Activated CD8-positive, alpha-beta memory T cell treated with anti-CD3 and anti-CD28 coated beads, Interleukin-2, amount 50 U/mL, for 48 hours (primary cell): ENCODE measurements at regions not wholly inside any gene's neighbourhood (a gene's known extent, or its start where the extent isn't known, plus 50 kb on each side); places are given as distances from the start of the nearest gene placed in this dataset.
"Not testable (repeated sequence)": the region's sequence is repeated elsewhere in the genome, so short reads cannot be mapped to it uniquely, and the experiment has no call there.

Source experiments
- DNase-seq: peaks from one replicate; pipeline ENCODE4 v3.0.0-alpha.2; 2020

DNA sequence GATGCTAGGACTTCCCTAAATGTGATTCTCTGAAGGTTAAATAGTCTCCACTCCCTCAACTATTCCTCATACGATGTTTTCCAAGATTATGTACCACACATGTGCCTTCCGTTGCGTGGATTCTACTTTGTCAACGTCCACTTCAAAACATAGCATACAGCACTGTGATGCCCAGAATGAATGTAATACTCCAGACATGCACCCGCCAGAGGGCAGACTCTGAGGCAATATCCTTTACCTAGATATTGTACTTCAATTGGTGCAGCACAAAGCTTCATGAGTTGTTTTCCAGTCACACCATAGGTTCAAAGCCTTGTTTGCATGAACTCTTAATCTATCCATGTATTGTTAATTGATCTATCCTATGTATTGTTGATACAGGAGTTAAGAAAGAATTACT, 201.0 kb upstream of the NABP1 start:
- DNase-seq: no peak

DNA sequence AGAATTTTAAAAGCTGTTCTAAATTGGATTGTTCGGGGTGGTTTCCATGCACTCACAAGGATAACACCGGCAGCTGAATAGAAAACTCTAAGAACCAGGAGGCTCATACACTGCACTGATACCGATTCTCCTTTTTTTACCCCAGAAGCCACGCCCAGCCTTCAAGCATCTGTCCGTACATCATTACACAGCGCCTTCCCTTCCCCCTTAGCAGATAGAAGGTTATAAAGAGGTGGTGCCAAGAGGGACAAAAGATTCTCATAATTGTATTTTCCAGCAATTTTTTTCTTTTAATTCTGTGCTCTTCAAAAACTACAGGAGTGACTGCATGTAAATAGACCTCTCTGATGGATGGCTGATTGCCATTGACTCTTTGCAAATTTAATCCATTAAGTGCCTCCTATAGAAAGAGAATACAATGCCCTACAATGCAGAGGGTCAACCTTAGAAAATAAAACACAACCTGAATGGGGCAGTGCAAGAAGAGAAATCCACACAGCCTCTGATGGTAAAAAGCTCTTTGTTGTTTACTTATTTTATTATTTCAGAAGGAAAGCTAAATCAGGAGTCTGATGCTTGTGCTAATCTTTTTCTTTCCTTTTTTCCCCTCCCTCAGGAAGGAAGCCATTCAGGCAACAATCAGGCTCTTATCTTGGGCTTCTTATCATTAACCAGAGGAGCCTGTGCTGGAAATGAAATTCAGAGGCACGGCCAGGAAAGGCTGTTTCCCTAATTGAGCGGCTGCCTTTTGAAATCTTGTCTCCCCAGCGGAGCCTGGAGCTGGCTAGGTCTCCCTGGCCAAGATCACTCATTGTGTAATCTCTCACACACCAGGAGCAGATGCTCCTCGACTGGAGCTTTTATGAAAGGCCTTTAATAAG, 198.9 kb upstream of the NABP1 start:
- DNase-seq: no peak

DNA sequence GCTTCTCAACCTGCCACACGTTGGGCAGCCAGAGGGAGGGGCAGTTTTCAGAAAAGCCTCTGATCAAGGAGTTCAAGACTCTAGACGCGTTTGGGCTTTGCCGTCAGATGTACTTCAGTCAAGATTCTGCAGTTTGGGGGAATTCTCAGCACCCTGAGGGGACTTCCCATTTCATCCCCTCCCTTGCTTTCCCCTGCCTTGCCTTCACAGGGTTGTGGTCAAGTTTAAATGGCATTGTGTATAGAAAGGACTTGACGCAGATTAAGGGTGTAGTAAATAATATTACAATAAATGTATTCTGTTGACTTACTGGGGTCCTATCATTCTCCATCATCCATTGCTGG, 198.3 kb upstream of the NABP1 start:
- DNase-seq: no peak

DNA sequence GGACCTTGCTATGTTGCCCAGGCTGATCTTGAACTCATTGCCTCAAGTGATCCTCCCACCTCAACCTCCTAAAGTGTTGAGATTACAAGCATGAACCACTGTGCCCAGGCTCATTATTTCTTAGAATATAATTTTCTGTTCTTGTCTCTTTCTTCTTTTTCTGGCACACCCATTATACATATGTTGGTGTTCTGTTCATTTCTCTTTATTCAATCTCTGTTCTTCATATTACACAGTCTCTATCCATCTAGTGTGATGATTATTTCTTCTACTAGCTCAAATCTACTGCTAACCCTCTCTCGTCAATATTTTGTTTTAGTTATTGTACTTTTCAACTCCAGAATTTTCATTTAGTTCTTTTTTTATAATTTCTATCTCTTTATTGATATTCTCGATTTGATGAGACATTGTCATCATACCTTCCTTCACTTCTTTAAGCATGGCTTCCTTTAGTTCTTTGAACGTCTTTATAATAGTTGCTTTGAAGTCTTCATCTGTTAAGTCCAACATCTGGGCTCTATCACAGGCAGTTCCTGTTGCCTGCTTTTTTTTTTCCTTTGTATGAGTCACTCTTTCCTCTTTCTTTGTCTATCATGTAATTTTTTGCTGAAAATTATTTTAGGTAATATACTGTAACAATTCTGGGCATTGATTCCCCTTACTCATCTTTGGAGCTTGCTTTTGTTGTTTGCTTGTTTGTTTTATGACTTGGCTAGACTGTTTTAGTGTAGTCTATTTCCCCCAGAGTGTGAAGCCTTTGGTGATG, 196.4 kb upstream of the NABP1 start:
- DNase-seq: no peak

DNA sequence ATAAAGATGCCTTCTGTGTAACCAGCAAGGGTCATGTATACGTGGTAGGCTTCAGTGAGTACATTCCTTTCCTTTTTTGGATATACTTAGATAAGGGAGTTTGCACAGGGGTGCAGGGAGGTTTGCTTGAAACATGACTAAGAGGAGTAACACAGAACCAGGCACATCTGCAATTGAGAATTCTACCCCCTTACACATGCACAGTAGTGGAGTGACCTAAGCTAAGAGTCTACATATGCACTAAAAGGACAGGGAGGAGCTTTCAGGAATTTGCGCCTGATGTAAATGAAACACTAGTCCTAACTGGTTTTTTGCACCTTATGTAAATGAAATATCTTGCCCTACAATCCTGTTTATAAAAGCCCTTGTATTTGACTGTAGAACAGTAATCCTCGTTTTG, 194.8 kb upstream of the NABP1 start:
- no peak for DNase-seq

DNA sequence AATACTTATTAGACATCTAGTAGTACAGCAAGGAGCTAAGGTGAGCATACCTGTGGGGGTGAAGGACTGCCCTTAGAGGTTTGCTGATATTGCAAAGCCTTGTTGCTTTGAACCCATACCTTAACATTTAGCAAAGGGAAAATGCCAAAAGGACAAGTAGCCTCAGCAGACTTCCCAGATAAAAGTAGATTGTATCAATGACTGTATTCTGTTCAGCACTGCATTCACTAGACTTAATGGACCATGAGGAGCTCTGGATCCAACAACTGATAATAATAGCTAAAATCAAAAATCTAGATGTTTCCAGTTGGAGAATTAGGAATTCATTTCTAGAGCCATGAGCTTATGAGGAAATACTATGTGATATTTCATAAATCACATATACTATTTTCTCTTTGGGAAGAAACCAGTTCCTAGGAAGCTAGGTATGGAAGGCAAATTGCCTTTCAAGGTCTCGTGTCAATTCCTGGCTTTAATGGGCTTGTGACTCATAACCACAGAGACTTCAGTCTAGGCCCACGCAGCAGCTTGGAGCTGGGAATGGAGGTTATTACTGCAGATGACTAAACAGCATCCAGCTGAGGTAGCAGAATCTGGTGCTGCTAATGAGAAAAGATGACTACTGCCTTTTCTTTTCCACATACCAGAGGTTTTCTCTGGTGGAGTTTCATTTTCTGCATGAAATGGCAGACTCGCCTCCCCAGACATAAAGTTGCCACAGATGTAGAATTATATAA, 191.2 kb upstream of the NABP1 start:
- no peak for DNase-seq

DNA sequence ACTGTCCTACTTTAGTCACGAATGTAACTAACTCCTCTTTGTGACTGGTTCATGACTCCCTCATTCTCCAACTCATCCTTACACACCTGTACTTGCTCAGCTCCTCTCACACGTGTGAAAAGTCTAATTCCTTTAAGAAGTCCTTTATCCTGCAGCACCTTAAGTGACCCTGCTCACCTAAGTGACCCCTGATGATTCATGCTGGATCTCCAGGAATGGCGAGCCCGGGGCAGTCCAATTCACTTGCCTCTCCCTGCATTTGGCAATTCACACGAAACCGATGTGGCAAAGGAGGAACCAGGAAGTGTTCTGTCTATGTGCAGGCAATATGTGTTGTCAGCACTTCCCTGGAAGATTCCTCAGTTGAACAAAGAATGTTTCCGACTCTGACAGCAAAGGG, 189.8 kb upstream of the NABP1 start:
- DNase-seq: no peak

DNA sequence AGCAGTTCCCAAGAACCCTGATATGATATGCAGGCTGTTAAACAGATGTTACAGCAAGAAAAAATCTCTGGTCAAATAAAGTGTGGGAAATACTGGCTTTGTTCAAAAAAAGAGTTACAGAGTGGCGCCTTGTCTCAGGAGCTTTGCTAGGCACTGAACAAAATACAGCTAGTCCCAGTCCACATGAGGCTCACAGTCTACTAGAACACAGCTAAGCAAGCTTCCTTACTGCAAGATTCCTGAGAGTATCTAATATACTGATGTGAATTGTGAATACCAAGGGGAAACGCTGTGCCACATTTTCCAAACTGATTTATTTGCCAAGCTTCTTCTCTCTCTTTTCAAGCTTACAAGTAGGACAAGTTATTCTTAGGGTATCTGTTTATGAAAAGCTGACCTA, 188.8 kb upstream of the NABP1 start:
- no peak for DNase-seq

DNA sequence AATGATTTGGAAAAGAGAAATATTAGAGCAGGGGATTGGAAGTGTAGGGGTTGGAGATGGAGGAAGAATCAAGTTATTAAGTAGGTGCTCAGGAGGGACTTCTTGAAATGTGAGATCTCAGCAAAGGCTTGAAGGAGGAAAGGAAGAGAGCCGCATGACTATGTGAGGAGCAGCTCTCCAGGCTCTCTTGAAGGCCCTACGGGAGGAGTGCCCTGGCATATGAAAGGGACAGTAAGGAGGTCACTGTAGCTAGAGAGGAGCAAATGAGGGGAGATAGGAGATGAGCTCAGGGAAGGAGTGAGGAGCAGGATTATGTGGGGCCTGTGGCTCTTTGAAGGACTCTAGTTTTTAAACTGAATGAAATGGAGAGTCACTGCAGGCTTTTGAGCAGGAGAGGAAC, 181.1 kb upstream of the NABP1 start:
- no peak for DNase-seq

DNA sequence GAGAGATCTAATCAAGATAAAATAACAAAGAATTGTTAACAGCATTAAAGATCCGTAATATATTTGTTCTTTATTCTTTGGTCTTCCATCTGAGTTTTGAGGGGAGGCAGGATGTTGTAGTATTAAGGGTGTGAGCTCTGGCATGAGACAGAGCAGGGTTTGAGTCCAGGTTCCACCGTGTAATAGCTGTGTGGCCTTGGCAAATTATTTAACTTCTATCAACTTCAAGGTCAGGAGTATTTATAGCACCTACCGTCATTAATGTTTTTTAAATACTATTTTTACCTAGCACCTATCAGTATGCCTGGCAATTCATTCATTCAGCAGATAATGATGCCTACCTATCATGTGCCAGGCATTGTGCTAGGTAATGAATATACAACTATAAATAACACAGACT, 180.1 kb upstream of the NABP1 start:
- no peak for DNase-seq

DNA sequence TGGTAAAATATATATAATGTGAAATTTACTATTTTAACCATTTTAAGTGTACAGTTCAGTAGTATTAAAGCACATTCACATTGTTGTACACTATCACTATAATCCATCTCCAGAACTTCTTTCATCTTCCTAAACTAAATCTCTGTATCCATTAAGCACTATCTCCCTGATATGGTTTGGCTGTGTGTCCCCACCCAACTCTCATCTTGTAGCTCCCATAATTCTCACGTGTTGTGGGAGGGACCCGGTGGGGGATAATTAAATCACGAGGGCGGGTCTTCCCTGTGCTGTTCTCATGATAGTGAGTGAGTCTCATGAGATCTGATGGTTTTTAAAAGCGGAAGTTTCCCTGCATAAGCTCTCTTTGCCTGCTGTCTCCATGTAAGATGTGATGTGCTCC, 178.9 kb upstream of the NABP1 start:
- DNase-seq: no peak

DNA sequence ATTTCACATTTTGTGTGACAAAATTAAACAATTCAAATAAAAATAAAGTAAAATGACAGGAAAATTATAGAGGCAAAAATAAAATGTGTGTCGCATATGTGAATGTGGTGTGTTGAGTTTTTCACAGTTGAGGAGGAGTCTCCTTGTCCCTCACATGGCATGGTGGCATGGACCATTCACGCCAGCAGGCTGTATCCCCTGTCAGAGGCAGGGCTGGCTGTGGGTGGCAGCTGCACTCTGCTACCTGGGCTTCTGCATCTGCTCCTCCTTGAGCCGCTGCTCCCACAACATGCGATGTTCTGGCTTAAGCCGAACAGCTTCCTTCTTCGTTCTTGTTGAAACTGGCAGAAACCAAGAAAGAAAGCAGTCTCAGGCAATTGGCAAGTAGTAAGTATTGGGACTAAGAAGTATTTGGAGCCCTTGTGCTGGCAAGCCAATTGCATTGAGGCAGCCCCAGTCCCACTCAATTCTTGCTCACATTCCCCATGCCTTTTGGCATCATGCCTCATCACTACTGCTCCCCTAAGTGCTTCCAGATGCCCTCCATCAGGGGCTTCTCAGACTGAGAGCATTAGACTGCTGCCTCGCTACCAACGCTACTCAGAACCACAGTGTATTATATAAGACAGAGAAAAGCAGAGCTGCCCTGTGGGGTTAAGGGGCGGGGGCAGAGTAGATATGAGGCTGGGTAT, 177.9 kb upstream of the NABP1 start:
- DNase-seq: no peak

DNA sequence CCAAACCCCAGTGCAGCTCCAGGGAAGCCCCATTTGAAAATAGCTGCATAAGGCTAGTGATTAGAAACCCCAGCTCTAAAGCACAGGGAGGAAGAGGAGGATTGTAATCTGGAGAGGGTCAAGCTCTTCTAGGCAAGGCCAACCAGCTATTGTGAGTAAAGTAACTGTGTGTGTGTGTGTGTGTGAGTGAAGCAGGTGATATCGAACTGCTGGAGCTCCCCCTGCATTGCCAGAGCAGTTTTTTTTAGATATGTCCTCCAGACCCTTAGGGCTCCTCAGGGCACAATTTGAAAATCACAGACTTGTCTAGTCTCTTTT, 177.4 kb upstream of the NABP1 start:
- no peak for DNase-seq

DNA sequence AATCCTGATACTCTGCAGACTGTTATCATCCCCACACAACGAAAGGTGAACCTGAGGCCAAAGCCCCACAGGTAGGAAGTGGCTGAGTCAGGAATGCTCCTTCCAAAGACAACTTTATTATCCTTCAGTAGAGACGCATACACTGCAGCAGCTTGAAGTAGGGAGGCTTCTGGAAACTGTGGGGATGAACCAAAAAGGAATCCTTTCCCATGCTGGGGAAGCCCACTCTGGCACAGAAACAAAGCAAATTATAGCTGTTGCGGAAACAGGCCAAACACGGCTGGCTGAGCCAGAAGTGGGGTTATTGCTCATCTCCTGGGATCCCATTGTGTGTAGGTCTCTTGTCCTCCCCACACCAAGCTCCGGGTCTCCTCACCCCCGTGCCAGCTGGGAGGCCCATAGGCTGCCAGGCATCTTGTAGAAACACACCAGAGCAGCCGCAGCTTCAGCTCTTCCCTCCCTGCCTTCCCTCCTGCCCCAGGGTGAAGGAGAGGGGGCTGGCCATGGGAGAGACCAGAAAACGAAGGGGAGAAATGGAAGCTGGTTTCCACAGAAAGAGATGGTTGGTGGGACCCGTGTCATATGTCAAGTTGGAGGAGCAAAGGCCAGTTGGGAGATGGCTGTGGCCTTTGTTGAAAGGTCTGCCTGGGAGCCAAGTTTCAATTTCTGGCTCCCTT, 176.9 kb upstream of the NABP1 start:
- DNase-seq: no peak

DNA sequence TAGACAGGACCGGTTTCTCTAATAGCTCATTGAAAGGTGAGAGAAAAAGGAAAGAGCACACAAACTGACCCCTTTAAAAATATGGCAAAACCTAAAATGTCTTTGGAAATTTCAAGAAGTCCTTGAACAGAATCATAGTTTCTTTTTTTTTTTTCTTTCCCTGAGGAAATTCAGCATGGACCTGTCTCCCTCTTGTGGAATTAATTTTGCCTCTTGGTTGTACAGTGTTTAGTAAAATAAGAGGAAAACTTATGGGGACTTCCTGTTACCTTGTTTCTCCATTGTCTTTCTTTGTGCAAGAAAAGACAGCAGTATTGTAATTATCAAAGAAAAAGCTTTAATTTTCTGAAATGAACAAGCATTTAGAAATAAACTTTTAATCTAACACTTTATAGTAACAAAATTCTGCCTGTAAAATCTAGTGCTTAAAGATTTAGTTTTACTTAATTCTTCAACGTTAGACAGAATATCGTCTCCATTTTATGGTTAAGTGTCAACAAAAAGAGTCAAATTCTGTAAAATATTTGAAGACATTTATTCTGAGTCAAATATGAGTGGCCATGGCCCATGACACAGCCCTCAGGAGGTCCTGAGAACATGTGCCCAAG, 176.3 kb upstream of the NABP1 start:
- DNase-seq: no peak

DNA sequence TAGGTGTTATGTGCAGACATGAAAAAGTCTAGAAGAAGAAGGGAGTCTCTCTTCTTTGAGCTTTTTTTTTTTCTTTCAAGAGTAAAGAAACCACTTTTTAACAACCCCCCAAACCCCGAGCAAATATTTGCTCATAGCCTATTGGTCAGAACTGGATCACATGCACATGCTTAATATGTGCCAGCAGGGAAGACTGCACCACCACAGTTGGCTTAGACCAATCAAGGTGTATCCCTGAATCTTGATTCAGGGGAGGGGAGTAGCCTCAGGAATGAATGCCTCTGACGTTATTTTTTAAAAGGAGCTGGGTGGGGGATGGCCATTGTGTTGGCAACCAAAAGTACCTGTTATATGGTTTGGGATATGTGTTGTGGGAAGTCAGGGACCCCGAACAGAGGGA, 171.4 kb upstream of the NABP1 start:
- no peak for DNase-seq

DNA sequence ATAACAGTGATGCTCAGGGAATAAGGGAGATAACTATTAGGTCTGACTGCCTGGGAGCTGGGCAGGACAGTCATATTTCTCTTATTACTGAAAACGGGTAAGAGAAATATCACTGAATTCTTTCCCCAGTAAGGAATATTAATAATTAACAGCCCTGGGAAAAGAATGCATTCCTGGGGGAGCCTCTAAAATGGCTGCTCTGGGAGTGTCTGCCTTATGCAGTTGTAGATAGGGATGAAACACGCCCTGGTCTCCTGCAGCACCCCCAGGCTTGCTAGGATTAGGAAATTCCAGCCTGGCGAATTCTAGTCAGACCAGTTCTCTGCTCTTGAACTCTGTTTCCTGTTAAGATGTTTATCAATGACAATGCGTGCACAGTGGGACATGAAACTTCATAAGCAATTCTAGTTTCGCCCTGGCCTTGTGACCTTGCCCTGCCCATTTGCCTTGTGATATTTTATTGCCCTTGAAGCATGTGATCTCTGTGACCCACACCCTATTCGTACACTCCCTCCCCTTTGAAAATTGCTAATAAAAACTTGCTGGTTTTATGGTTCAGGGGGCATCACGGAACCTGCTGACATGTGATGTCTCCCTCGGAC, 170.6 kb upstream of the NABP1 start:
- not testable (repeated sequence) for DNase-seq

DNA sequence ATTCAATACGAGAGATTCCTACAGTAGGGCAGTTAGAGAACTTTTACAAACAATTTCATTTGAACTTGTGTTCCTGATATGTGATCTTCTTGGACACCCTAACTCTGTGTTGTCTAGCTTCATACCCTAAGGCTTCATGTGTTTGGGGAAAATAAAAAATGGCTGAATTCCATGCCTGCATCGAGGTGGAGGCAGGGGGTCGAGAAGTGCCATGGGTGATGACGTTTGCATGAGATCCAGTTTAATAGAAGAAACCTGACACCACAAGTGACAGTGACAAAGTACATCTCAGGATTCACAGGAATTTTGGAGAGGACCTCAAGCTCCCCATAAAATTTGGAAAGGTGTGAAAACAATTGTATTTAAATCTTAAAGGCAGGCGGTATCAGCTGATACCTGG, 169.2 kb upstream of the NABP1 start:
- DNase-seq: no peak

DNA sequence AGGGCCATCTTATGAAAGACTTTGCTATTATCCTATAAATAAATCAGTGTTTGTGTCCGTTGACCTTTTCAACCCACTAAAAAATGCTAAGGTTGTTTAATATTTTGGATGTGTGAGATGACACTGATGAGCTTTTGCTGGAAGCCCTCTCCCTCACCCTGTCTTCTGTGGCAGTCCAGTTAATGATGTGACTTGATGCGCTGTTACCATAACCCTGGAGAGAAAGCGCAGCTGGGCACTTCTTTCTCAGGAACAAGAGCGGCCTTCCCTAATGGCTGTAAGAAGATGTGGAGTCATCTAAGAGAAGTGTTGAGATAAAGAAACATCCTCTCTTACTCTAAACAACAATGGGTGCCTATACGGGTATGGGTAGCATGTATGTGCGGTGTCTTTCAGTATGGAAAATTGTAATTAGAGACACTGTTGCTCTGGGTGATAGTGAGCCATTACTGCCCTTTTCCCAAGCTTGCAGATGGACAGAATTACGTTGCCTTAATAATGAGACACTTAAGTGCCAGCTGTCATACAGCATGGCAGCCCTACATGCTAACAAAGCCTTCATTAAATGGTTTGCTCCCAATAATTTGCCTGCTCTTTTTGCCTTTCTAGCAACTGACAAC, 165.6 kb upstream of the NABP1 start:
- DNase-seq: no peak

DNA sequence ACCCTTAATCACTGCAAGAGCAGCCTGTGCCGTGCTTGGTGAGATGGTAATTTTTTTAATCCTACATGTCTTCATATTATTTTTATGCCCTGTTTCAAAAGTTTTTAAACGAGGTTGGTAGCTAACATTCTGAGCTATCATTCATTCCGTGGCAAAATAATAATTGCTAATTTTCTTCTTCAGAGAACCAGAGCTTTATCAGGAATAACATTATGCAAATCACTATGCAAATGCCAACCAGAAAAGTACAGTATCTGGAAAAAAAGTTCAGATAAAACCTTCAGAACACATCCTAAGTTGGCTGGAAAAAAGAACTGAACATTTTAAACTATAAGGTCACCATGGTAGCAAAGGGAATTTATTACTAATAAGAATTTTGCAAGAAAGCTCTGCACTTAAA, 165.1 kb upstream of the NABP1 start:
- no peak for DNase-seq

DNA sequence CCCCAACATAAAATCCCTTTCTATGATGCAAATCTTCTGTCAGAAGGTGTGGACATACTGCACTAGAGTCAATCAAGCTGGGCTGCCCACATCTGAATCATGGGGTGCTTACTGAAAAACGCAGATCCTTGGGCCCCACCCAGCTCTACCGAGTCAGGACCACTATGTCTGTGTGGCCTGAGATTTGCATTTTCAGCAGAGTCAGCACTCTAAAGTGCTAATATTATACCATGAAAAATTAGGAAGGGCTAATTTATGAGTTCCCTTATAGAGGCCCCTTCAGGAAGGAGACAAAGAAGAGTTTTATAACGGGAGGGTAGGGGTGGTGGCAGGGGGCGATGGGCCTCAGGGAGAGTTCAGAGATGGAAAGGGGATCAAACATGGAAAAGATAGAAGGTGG, 163.3 kb upstream of the NABP1 start:
- DNase-seq: no peak

DNA sequence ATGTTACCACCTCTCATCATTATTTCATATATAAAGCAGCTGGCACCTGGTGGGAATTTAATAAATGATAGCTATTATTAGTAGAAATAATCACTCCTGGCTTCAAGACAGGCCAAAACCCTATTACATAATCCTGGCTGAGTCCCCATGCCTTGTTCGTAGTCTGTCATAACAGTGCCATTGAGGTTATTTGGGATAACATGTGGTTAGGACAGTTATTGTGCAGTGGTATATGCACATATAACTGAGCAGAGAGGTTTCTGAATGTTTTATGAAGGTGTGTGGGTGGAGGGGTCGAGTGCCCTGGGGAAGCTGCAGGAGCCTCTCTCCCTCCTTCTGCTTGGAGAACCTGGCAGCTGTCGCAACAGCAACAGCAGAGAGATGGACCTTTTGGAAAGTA, 162.4 kb upstream of the NABP1 start:
- no peak for DNase-seq
